Mucosa of descending colon (tissue), 3 donors: ENCODE measurements at regions not wholly inside any gene's neighbourhood (a gene's known extent, or its start where the extent isn't known, plus 50 kb on each side); places are given as distances from the start of the nearest gene placed in this dataset.
A peak's percentile ranks its signal among the peaks of the same experiment; 100 is the strongest.

Source experiments
- ATAC-seq: fragments of 200-7000 bp; cut with Tn5 transposase; one replicate; pipeline ENCODE4 v1.9.1; 2020; ENCODE audit warnings: mild to moderate bottlenecking, moderate library complexity
- DNase-seq, 3 donors: peaks; one replicate each; pipeline ENCODE4 v3.0.0-alpha.2; 2020
- H3K36me3 ChIP-seq: fragments of 200-600 bp; one replicate; pipeline ENCODE4 v1.8.0; 2021; ENCODE audit warnings: low read depth, mild to moderate bottlenecking
- H3K4me1 ChIP-seq: fragments of 200-600 bp; one replicate; pipeline ENCODE4 v1.8.0; 2021; ENCODE audit warnings: low read depth, mild to moderate bottlenecking
- H3K4me3 ChIP-seq: fragments of 200-600 bp; one replicate; pipeline ENCODE4 v1.8.0; 2021; ENCODE audit warnings: mild to moderate bottlenecking
- H3K9me3 ChIP-seq: fragments of 200-600 bp; one replicate; pipeline ENCODE4 v1.8.0; 2021; ENCODE audit warnings: mild to moderate bottlenecking
- CTCF ChIP-seq: fragments of 200-600 bp; IDR thresholded peaks from one replicate; pipeline ENCODE4 v1.8.0; 2022; ENCODE audit warnings: antibody characterized with exemption, mild to moderate bottlenecking
- intact Hi-C, 2 donors: fragments of 100-400 bp; cut with DNase I in 1 of 2; cut with micrococcal nuclease in 1 of 2; formaldehyde crosslinking; loops; one replicate each; pipeline versions ENCODE4 v1.11.0 to v1.11.1; 2022; cut with DNase I, micrococcal nuclease
- donor health status: DM: no; HTN: no; CAD: no; lungs with moderate emphysema.
- donor health status: DM: no; HTN: no; CAD: no.
- donor health status: DM: no; HTN: yes; CAD: no.

GRCh38 chr5:38013107-38013506 lies 173.3 kb upstream of the GDNF start:
- DNase-seq = no peak
- TF ChIP-seq CTCF = no peak
- intact Hi-C loops = no loop called here
- Histone ChIP-seq H3K9me3 (no peaks in the 10 kb centered on the region), H3K36me3 (no peaks in the 10 kb centered on the region), H3K4me3 (no peak overlapping the region), H3K4me1 (no peaks in the 10 kb centered on the region)
- no peak for ATAC-seq

GRCh38 chr5:38011668-38012188 lies 171.9 kb upstream of the GDNF start:
- intact Hi-C loops = no loop called here
- Histone ChIP-seq H3K36me3 (no peaks in the 10 kb centered on the region), H3K4me3 (no peak overlapping the region), H3K4me1 (no peaks in the 10 kb centered on the region), H3K9me3 (no peaks in the 10 kb centered on the region)
- ATAC-seq (no peak), DNase-seq (no peak)
- TF ChIP-seq CTCF = no peak

GRCh38 chr5:38009749-38010358 lies 170.0 kb upstream of the GDNF start:
- ATAC-seq (peak; percentile 17), DNase-seq (peak in 1 of 3 donors; percentile 4)
- H3K4me3 ChIP-seq = no peak overlapping the region
- no peak for TF ChIP-seq CTCF
- intact Hi-C loops = no loop called here
- H3K9me3 ChIP-seq = no peaks in the 10 kb centered on the region
- H3K4me1 ChIP-seq = no peaks in the 10 kb centered on the region
- no peaks in the 10 kb centered on the region for H3K36me3 ChIP-seq

GRCh38 chr5:38008198-38008597 lies 168.4 kb upstream of the GDNF start:
- ATAC-seq (no peak), DNase-seq (no peak)
- no peaks in the 10 kb centered on the region for H3K4me1 ChIP-seq
- intact Hi-C loops = no loop called here
- H3K4me3 ChIP-seq = no peak overlapping the region
- H3K36me3 ChIP-seq = no peaks in the 10 kb centered on the region
- no peaks in the 10 kb centered on the region for H3K9me3 ChIP-seq
- no peak for TF ChIP-seq CTCF

GRCh38 chr5:37999593-37999992 lies 159.8 kb upstream of the GDNF start:
- no peaks in the 10 kb centered on the region for H3K36me3 ChIP-seq
- TF ChIP-seq CTCF = no peak
- no peaks in the 10 kb centered on the region for H3K9me3 ChIP-seq
- no peak overlapping the region for H3K4me3 ChIP-seq
- no peak for ATAC-seq
- H3K4me1 ChIP-seq = no peaks in the 10 kb centered on the region
- DNase-seq = no peak
- intact Hi-C loops = no loop called here

- H3K4me1 ChIP-seq = no peaks in the 10 kb centered on the region
- ATAC-seq = no peak
- H3K9me3 ChIP-seq = no peaks in the 10 kb centered on the region
- H3K36me3 ChIP-seq = no peaks in the 10 kb centered on the region
- DNase-seq = no peak
- no peak for TF ChIP-seq CTCF
- intact Hi-C loops = no loop called here
- H3K4me3 ChIP-seq = no peak overlapping the region
Measured at GRCh38 chr5:37996918-37997317, 157.1 kb upstream of the GDNF start.
